LNCAP (cell line): ENCODE measurements at regions not wholly inside any gene's neighbourhood (a gene's known extent, or its start where the extent isn't known, plus 50 kb on each side); places are given as distances from the start of the nearest gene placed in this dataset.

ENCODE experiments used
- CTCF ChIP-seq: fragments of 450-650 bp; IDR thresholded peaks from 2 replicates; pipeline ENCODE4 v1.5.1; 2017; ENCODE audit warnings: mild to moderate bottlenecking

GRCh38 chr7:16021851-16022250, 335.4 kb upstream of the MEOX2 start:
- no peak for TF ChIP-seq CTCF

- TF ChIP-seq CTCF = no peak
Measured at GRCh38 chr7:16015981-16016380, 329.5 kb upstream of the MEOX2 start.

- no peak for TF ChIP-seq CTCF
Measured at GRCh38 chr7:16014031-16014430, 327.5 kb upstream of the MEOX2 start.

GRCh38 chr7:16007911-16008310, 321.4 kb upstream of the MEOX2 start:
- TF ChIP-seq CTCF = no peak

GRCh38 chr7:16004702-16005101, 318.2 kb upstream of the MEOX2 start:
- TF ChIP-seq CTCF = no peak

- no peak for TF ChIP-seq CTCF
Measured at GRCh38 chr7:16001477-16001876, 315.0 kb upstream of the MEOX2 start.

- no peak for TF ChIP-seq CTCF
Measured at GRCh38 chr7:15998617-15999016, 312.1 kb upstream of the MEOX2 start.

GRCh38 chr7:15995027-15995426, 308.5 kb upstream of the MEOX2 start:
- TF ChIP-seq CTCF = no peak
